ENCODE measurements at regions not wholly inside any gene's neighbourhood (a gene's known extent, or its start where the extent isn't known, plus 50 kb on each side); places are given as distances from the start of the nearest gene placed in this dataset.
"Not testable (repeated sequence)": the region's sequence is repeated elsewhere in the genome, so short reads cannot be mapped to it uniquely, and the experiment has no call there.

DNA sequence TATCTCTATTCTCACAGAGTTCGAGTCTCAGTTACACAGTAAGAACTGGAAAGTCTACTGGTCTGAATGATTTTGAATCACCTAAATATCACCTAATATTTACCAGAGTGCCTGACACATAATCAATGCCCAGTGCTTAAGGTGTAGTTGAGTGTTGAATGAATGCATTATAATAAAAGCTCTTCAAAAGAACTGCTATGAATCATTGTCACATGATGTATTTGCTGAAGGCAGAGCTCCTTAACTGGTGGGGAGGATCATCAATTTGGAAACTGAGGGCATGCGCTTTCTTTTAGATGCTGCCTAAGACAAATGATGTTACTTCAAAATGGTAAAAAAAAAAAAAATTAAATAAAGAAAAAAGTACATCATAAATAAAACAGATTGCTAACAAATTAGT, 359.4 kb upstream of the KIF2B start:
- POLR2A ChIA-PET = no interaction called here
- H3K27ac ChIP-seq (ENCODE audit: extremely low read depth, low read depth, low read length) = no peak overlapping the region
- H3K36me3 ChIP-seq (ENCODE audit: control insufficient read depth in 2 of 2, insufficient read depth in 1 of 2, low read length in 2 of 2) = no peaks in the 10 kb centered on the region
- no peaks in the 10 kb centered on the region for H3K4me1 ChIP-seq (ENCODE audit: control insufficient read depth, insufficient read depth, low read length)
- H3K4me3 ChIP-seq (ENCODE audit: low read depth, low read length) = no peak overlapping the region
- CTCF ChIA-PET = interaction anchor here (0.6 to 0.7 kb wide), 3 partner anchors 19 to 651 kb away, joined by 3 read pairs; no protein-coding TSS in a partner anchor
- TF ChIP-seq ZNF530 (tag by site-specific recombination; IDR thresholded peaks at IDR 0.05; ENCODE audit: low read depth) (no peak), HOXC10 (CRISPR knock-in tag; IDR thresholded peaks at IDR 0.05) (no peak), ZNF624 (tag by site-specific recombination; IDR thresholded peaks at IDR 0.05) (no peak), OVOL3 (tag by site-specific recombination; IDR thresholded peaks at IDR 0.05) (no peak), ZNF792 (tag by site-specific recombination; IDR thresholded peaks at IDR 0.05) (no peak), PRDM2 (tag by site-specific recombination; IDR thresholded peaks at IDR 0.05; ENCODE audit: borderline replicate concordance) (no peak), ZNF121 (tag by site-specific recombination; IDR thresholded peaks at IDR 0.05) (no peak), SCRT1 (tag by site-specific recombination; IDR thresholded peaks at IDR 0.05; ENCODE audit: borderline replicate concordance) (no peak), ZIC2 (tag by site-specific recombination; IDR thresholded peaks at IDR 0.05) (no peak), ZNF571 (tag by site-specific recombination; IDR thresholded peaks at IDR 0.05) (no peak), ZNF221 (tag by site-specific recombination; IDR thresholded peaks at IDR 0.05; ENCODE audit: borderline replicate concordance) (no peak)
- TF ChIP-seq, protein P1, sequence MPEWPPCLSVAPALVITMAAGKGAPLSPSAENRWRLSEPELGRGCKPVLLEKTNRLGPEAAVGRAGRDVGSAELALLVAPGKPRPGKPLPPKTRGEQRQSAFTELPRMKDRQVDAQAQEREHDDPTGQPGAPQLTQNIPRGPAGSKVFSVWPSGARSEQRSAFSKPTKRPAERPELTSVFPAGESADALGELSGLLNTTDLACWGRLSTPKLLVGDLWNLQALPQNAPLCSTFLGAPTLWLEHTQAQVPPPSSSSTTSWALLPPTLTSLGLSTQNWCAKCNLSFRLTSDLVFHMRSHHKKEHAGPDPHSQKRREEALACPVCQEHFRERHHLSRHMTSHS (tag by site-specific recombination; IDR thresholded peaks at IDR 0.05) = no peak
- H3K9me3 ChIP-seq (ENCODE audit: control insufficient read depth, insufficient read depth, low read depth, low read length) = no peaks in the 10 kb centered on the region

DNA sequence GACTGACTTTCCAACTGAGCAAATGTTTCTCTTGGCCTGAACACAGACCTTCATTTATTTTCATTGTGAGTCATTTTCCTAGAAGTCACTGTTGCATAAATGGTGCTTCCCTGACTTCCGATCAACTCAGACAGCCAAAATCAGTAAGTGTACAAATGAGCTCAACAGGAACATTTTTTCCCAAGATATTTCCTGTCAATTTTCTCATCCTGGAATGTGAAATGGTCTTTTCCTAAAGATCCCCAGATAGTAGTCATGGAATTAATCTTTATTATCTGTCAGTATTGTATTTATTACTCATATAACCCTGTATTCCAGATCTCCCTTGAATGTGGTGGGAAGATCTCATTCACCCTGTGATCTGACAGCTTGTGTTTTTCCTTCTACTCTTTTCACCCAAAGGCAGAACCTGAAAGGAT, 360.3 kb upstream of the KIF2B start:
- H3K4me3 ChIP-seq (ENCODE audit: low read depth, low read length) = no peak overlapping the region
- H3K4me1 ChIP-seq (ENCODE audit: control insufficient read depth, insufficient read depth, low read length) = no peaks in the 10 kb centered on the region
- H3K9me3 ChIP-seq (ENCODE audit: control insufficient read depth, insufficient read depth, low read depth, low read length) = no peaks in the 10 kb centered on the region
- H3K27ac ChIP-seq (ENCODE audit: extremely low read depth, low read depth, low read length) = no peak overlapping the region
- H3K36me3 ChIP-seq (ENCODE audit: control insufficient read depth in 2 of 2, insufficient read depth in 1 of 2, low read length in 2 of 2) = no peaks in the 10 kb centered on the region
- ChIA-PET CTCF (interaction anchor here (0.6 kb wide), 1 partner anchor 391 kb away, joined by 3 read pairs; no protein-coding TSS in a partner anchor), POLR2A (no interaction called here)
- no peak for TF ChIP-seq YY2 (tag by site-specific recombination; IDR thresholded peaks at IDR 0.05)
- no peak for TF ChIP-seq SP2 (tag by site-specific recombination; IDR thresholded peaks at IDR 0.05)
- no peak for TF ChIP-seq ZBTB7A (tag by site-specific recombination; IDR thresholded peaks at IDR 0.05; ENCODE audit: low read depth)
- TF ChIP-seq BCL6B (tag by site-specific recombination; IDR thresholded peaks at IDR 0.05) = peak; percentile 55; the same call in 1 of the 2 replicates
- TF ChIP-seq, protein P2, sequence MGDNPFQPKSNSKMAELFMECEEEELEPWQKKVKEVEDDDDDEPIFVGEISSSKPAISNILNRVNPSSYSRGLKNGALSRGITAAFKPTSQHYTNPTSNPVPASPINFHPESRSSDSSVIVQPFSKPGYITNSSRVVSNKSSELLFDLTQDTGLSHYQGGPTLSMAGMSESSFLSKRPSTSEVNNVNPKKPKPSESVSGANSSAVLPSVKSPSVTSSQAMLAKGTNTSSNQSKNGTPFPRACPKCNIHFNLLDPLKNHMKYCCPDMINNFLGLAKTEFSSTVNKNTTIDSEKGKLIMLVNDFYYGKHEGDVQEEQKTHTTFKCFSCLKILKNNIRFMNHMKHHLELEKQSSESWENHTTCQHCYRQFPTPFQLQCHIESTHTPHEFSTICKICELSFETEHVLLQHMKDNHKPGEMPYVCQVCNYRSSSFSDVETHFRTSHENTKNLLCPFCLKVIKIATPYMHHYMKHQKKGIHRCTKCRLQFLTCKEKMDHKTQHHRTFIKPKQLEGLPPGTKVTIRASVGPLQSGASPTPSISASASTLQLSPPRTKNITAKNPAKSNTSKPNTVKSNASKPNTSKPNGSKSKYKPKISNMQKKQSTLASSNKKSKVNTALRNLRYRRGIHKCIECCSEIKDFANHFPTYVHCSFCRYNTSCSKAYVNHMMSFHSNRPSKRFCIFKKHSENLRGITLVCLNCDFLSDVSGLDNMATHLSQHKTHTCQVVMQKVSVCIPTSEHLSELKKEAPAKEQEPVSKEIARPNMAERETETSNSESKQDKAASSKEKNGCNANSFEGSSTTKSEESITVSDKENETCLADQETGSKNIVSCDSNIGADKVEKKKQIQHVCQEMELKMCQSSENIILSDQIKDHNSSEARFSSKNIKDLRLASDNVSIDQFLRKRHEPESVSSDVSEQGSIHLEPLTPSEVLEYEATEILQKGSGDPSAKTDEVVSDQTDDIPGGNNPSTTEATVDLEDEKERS (tag by site-specific recombination; IDR thresholded peaks at IDR 0.05) = no peak
- no peak for TF ChIP-seq ZNF555 (tag by site-specific recombination; conservative IDR thresholded peaks at IDR 0.05)
- TF ChIP-seq, protein P3, sequence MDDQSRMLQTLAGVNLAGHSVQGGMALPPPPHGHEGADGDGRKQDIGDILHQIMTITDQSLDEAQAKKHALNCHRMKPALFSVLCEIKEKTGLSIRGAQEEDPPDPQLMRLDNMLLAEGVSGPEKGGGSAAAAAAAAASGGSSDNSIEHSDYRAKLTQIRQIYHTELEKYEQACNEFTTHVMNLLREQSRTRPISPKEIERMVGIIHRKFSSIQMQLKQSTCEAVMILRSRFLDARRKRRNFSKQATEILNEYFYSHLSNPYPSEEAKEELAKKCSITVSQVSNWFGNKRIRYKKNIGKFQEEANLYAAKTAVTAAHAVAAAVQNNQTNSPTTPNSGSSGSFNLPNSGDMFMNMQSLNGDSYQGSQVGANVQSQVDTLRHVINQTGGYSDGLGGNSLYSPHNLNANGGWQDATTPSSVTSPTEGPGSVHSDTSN (CRISPR knock-in tag; IDR thresholded peaks at IDR 0.05) = no peak
- TF ChIP-seq ZNF670 (tag by site-specific recombination; IDR thresholded peaks at IDR 0.05; ENCODE audit: low read depth) = no peak

DNA sequence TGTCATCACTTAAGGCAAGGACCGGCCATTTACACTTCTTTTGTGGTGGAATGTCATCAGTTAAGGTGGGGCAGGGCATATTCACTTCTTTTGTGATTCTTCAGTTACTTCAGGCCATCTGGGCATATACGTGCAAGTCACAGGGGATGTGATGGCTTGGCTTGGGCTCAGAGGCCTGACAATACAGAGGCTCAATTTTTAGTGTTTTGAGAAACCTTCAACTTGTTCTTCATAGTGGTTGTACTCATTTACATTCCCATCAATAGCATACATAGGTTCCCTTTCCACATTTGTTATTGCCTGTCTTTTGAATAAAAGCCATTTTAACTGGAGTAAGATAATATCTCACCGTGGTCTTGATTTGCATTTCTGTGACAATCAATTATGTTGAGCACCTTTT, 366.8 kb upstream of the KIF2B start:
- H3K27ac ChIP-seq (ENCODE audit: extremely low read depth, low read depth, low read length); POLR2A ChIA-PET; H3K4me1 ChIP-seq (ENCODE audit: control insufficient read depth, insufficient read depth, low read length); H3K36me3 ChIP-seq (ENCODE audit: control insufficient read depth in 2 of 2, insufficient read depth in 1 of 2, low read length in 2 of 2); CTCF ChIA-PET; H3K9me3 ChIP-seq (ENCODE audit: control insufficient read depth, insufficient read depth, low read depth, low read length); H3K4me3 ChIP-seq (ENCODE audit: low read depth, low read length): not testable (repeated sequence)
